ENCODE measurements at regions not wholly inside any gene's neighbourhood (a gene's known extent, or its start where the extent isn't known, plus 50 kb on each side); places are given as distances from the start of the nearest gene placed in this dataset.
A peak's percentile ranks its signal among the peaks of the same experiment; 100 is the strongest.

- ChIA-PET POLR2A (no interaction called here), CTCF (no interaction called here)
- Histone ChIP-seq H3K9me3 (ENCODE audit: low read length) (no peaks in the 10 kb centered on the region), H3K4me3 (ENCODE audit: low read length) (no peak overlapping the region), H3K27ac (ENCODE audit: low read depth, low read length) (no peak overlapping the region), H3K4me1 (ENCODE audit: insufficient read depth, low read length) (no peaks in the 10 kb centered on the region), H3K27me3 (ENCODE audit: insufficient read depth, low read length, poor library complexity, severe bottlenecking) (no peaks in the 10 kb centered on the region), H3K36me3 (ENCODE audit: insufficient read depth, low read length) (no peaks in the 10 kb centered on the region)
- H3K27ac Mint-ChIP-seq: no peak overlapping the region
- H3K27me3 Mint-ChIP-seq: peaks cover 5 to 18% of the 10 kb centered on the region in 2 donors
- peaks cover 0 to 3% (median 0%) of the 10 kb centered on the region in 3 donors for H3K36me3 Mint-ChIP-seq
- no peak for DNase-seq
- peaks cover 0 to 2% (median 0%) of the 10 kb centered on the region in 5 donors for H3K9me3 Mint-ChIP-seq
- H3K4me1 Mint-ChIP-seq: no peaks in the 10 kb centered on the region
- no peak overlapping the region for H3K4me3 Mint-ChIP-seq
These were observed 257.0 kb downstream of the TSHZ3 start for GRCh38 chr19:31092274-31092673.

GRCh38 chr19:31089681-31090080, 259.6 kb downstream of the TSHZ3 start:
- no peaks in the 10 kb centered on the region for H3K36me3 ChIP-seq (ENCODE audit: insufficient read depth, low read length)
- peaks cover 0 to 2% (median 0%) of the 10 kb centered on the region in 5 donors for H3K9me3 Mint-ChIP-seq
- H3K27me3 Mint-ChIP-seq: peaks cover 7 to 23% of the 10 kb centered on the region in 2 donors
- peaks cover 0 to 3% (median 0%) of the 10 kb centered on the region in 3 donors for H3K36me3 Mint-ChIP-seq
- H3K9me3 ChIP-seq (ENCODE audit: low read length): no peaks in the 10 kb centered on the region
- ChIA-PET CTCF (no interaction called here), POLR2A (no interaction called here)
- no peaks in the 10 kb centered on the region for H3K4me1 Mint-ChIP-seq
- H3K4me3 Mint-ChIP-seq: no peak overlapping the region
- no peak overlapping the region for H3K27ac Mint-ChIP-seq
- no peaks in the 10 kb centered on the region for H3K4me1 ChIP-seq (ENCODE audit: insufficient read depth, low read length)
- H3K27ac ChIP-seq (ENCODE audit: low read depth, low read length): no peak overlapping the region
- H3K4me3 ChIP-seq (ENCODE audit: low read length): no peak overlapping the region
- no peak for DNase-seq
- no peaks in the 10 kb centered on the region for H3K27me3 ChIP-seq (ENCODE audit: insufficient read depth, low read length, poor library complexity, severe bottlenecking)

GRCh38 chr19:31085125-31085524, 264.1 kb downstream of the TSHZ3 start:
- Mint-ChIP-seq H3K27ac (peak overlapping the region in 1 of 8 donors; percentile 4), H3K4me3 (no peak overlapping the region), H3K9me3 (peaks cover 0 to 2% (median 0%) of the 10 kb centered on the region in 5 donors), H3K27me3 (peaks cover 8 to 11% of the 10 kb centered on the region in 2 donors), H3K4me1 (no peaks in the 10 kb centered on the region), H3K36me3 (no peaks in the 10 kb centered on the region)
- ChIA-PET POLR2A (no interaction called here), CTCF (no interaction called here)
- no peaks in the 10 kb centered on the region for H3K27me3 ChIP-seq (ENCODE audit: insufficient read depth, low read length, poor library complexity, severe bottlenecking)
- no peaks in the 10 kb centered on the region for H3K4me1 ChIP-seq (ENCODE audit: insufficient read depth, low read length)
- no peak overlapping the region for H3K27ac ChIP-seq (ENCODE audit: low read depth, low read length)
- no peak overlapping the region for H3K4me3 ChIP-seq (ENCODE audit: low read length)
- H3K9me3 ChIP-seq (ENCODE audit: low read length): no peaks in the 10 kb centered on the region
- no peak for DNase-seq
- H3K36me3 ChIP-seq (ENCODE audit: insufficient read depth, low read length): no peaks in the 10 kb centered on the region

GRCh38 chr19:31083105-31083504, 266.1 kb downstream of the TSHZ3 start:
- H3K27me3 Mint-ChIP-seq: peaks cover 8 to 21% of the 10 kb centered on the region in 2 donors
- POLR2A ChIA-PET: no interaction called here
- H3K9me3 ChIP-seq (ENCODE audit: low read length): no peaks in the 10 kb centered on the region
- H3K27me3 ChIP-seq (ENCODE audit: insufficient read depth, low read length, poor library complexity, severe bottlenecking): no peaks in the 10 kb centered on the region
- H3K27ac Mint-ChIP-seq: peak overlapping the region in 1 of 8 donors; percentile 2
- no peaks in the 10 kb centered on the region for H3K36me3 ChIP-seq (ENCODE audit: insufficient read depth, low read length)
- H3K36me3 Mint-ChIP-seq: no peaks in the 10 kb centered on the region
- DNase-seq: no peak
- H3K27ac ChIP-seq (ENCODE audit: low read depth, low read length): no peak overlapping the region
- H3K4me3 Mint-ChIP-seq: no peak overlapping the region
- H3K4me3 ChIP-seq (ENCODE audit: low read length): no peak overlapping the region
- H3K4me1 Mint-ChIP-seq: no peaks in the 10 kb centered on the region
- H3K9me3 Mint-ChIP-seq: no peaks in the 10 kb centered on the region
- CTCF ChIA-PET: no interaction called here
- no peaks in the 10 kb centered on the region for H3K4me1 ChIP-seq (ENCODE audit: insufficient read depth, low read length)

- ChIA-PET POLR2A (no interaction called here), CTCF (no interaction called here)
- no peaks in the 10 kb centered on the region for H3K4me1 ChIP-seq (ENCODE audit: insufficient read depth, low read length)
- H3K9me3 Mint-ChIP-seq: no peaks in the 10 kb centered on the region
- H3K4me3 Mint-ChIP-seq: no peak overlapping the region
- H3K27me3 Mint-ChIP-seq: peaks cover 12 to 35% of the 10 kb centered on the region in 2 donors
- no peaks in the 10 kb centered on the region for H3K4me1 Mint-ChIP-seq
- H3K9me3 ChIP-seq (ENCODE audit: low read length): no peaks in the 10 kb centered on the region
- H3K4me3 ChIP-seq (ENCODE audit: low read length): no peak overlapping the region
- no peak for DNase-seq
- no peaks in the 10 kb centered on the region for H3K36me3 Mint-ChIP-seq
- H3K27me3 ChIP-seq (ENCODE audit: insufficient read depth, low read length, poor library complexity, severe bottlenecking): no peaks in the 10 kb centered on the region
- peak overlapping the region in 1 of 8 donors; percentile 4 for H3K27ac Mint-ChIP-seq
- H3K36me3 ChIP-seq (ENCODE audit: insufficient read depth, low read length): no peaks in the 10 kb centered on the region
- no peak overlapping the region for H3K27ac ChIP-seq (ENCODE audit: low read depth, low read length)
These were observed 274.0 kb downstream of the TSHZ3 start for GRCh38 chr19:31075146-31075655.

- H3K36me3 ChIP-seq (ENCODE audit: insufficient read depth, low read length): no peaks in the 10 kb centered on the region
- no peaks in the 10 kb centered on the region for H3K27me3 ChIP-seq (ENCODE audit: insufficient read depth, low read length, poor library complexity, severe bottlenecking)
- CTCF ChIA-PET: no interaction called here
- H3K27me3 Mint-ChIP-seq: peaks cover 12 to 37% of the 10 kb centered on the region in 2 donors
- no peak overlapping the region for H3K4me3 Mint-ChIP-seq
- H3K27ac Mint-ChIP-seq: no peak overlapping the region
- no peaks in the 10 kb centered on the region for H3K36me3 Mint-ChIP-seq
- H3K9me3 ChIP-seq (ENCODE audit: low read length): no peaks in the 10 kb centered on the region
- no peaks in the 10 kb centered on the region for H3K4me1 ChIP-seq (ENCODE audit: insufficient read depth, low read length)
- no peaks in the 10 kb centered on the region for H3K4me1 Mint-ChIP-seq
- POLR2A ChIA-PET: no interaction called here
- DNase-seq: no peak
- no peak overlapping the region for H3K4me3 ChIP-seq (ENCODE audit: low read length)
- H3K9me3 Mint-ChIP-seq: no peaks in the 10 kb centered on the region
- no peak overlapping the region for H3K27ac ChIP-seq (ENCODE audit: low read depth, low read length)
These were observed 274.8 kb downstream of the TSHZ3 start for GRCh38 chr19:31074199-31075125.

GRCh38 chr19:31073485-31074198, 275.6 kb downstream of the TSHZ3 start:
- H3K36me3 ChIP-seq (ENCODE audit: insufficient read depth, low read length): no peaks in the 10 kb centered on the region
- H3K27ac ChIP-seq (ENCODE audit: low read depth, low read length): no peak overlapping the region
- no peaks in the 10 kb centered on the region for H3K36me3 Mint-ChIP-seq
- ChIA-PET POLR2A (no interaction called here), CTCF (no interaction called here)
- H3K9me3 Mint-ChIP-seq: no peaks in the 10 kb centered on the region
- peak overlapping the region in 1 of 8 donors; percentile 24 for H3K27ac Mint-ChIP-seq
- no peak overlapping the region for H3K4me3 Mint-ChIP-seq
- no peaks in the 10 kb centered on the region for H3K27me3 ChIP-seq (ENCODE audit: insufficient read depth, low read length, poor library complexity, severe bottlenecking)
- no peaks in the 10 kb centered on the region for H3K4me1 Mint-ChIP-seq
- no peak for DNase-seq
- H3K4me3 ChIP-seq (ENCODE audit: low read length): no peak overlapping the region
- no peaks in the 10 kb centered on the region for H3K9me3 ChIP-seq (ENCODE audit: low read length)
- no peaks in the 10 kb centered on the region for H3K4me1 ChIP-seq (ENCODE audit: insufficient read depth, low read length)
- H3K27me3 Mint-ChIP-seq: peaks cover 12 to 36% of the 10 kb centered on the region in 2 donors

GRCh38 chr19:31072451-31072850, 276.8 kb downstream of the TSHZ3 start:
- H3K4me1 ChIP-seq (ENCODE audit: insufficient read depth, low read length): no peaks in the 10 kb centered on the region
- H3K27ac ChIP-seq (ENCODE audit: low read depth, low read length): no peak overlapping the region
- ChIA-PET POLR2A (no interaction called here), CTCF (no interaction called here)
- H3K36me3 Mint-ChIP-seq: no peaks in the 10 kb centered on the region
- peak overlapping the region in 1 of 8 donors; percentile 8 for H3K27ac Mint-ChIP-seq
- DNase-seq: no peak
- H3K36me3 ChIP-seq (ENCODE audit: insufficient read depth, low read length): no peaks in the 10 kb centered on the region
- no peaks in the 10 kb centered on the region for H3K4me1 Mint-ChIP-seq
- H3K27me3 Mint-ChIP-seq: peaks cover 11 to 35% of the 10 kb centered on the region in 2 donors
- no peaks in the 10 kb centered on the region for H3K27me3 ChIP-seq (ENCODE audit: insufficient read depth, low read length, poor library complexity, severe bottlenecking)
- no peaks in the 10 kb centered on the region for H3K9me3 Mint-ChIP-seq
- H3K9me3 ChIP-seq (ENCODE audit: low read length): no peaks in the 10 kb centered on the region
- no peak overlapping the region for H3K4me3 Mint-ChIP-seq
- H3K4me3 ChIP-seq (ENCODE audit: low read length): no peak overlapping the region

All from CD8-positive, alpha-beta memory T cell (primary cell).